Neuronal stem cell (in vitro differentiated cells): ENCODE measurements at regions not wholly inside any gene's neighbourhood (a gene's known extent, or its start where the extent isn't known, plus 50 kb on each side); places are given as distances from the start of the nearest gene placed in this dataset.

Source experiments
- DNase-seq: peaks from one replicate; pipeline ENCODE4 v3.0.0-alpha.2; 2013; ENCODE audit warnings: low spot score
- H2AFZ ChIP-seq: one replicate; pipeline ENCODE4 v1.6.1; 2013; ENCODE audit warnings: mild to moderate bottlenecking, low read length, inconsistent platforms
- H2AK5ac ChIP-seq: 2 replicates; pipeline ENCODE4 v1.6.1; 2013; ENCODE audit warnings: low read depth, mild to moderate bottlenecking, inconsistent platforms, low read length, moderate library complexity, mixed read lengths
- H2BK120ac ChIP-seq: 2 replicates; pipeline ENCODE4 v1.6.1; 2013; ENCODE audit warnings: low read depth, mild to moderate bottlenecking, inconsistent platforms, low read length, moderate library complexity, mixed read lengths
- H2BK12ac ChIP-seq: one replicate; pipeline ENCODE4 v1.6.1; 2013; ENCODE audit warnings: low read length, inconsistent platforms
- H2BK15ac ChIP-seq: 2 replicates; pipeline ENCODE4 v1.6.1; 2013; ENCODE audit warnings: mild to moderate bottlenecking, low read length, inconsistent platforms, mixed read lengths
- H2BK5ac ChIP-seq: one replicate; pipeline ENCODE4 v1.6.1; 2013; ENCODE audit warnings: inconsistent platforms, mild to moderate bottlenecking, low read length, moderate library complexity
- H3K14ac ChIP-seq: one replicate; pipeline ENCODE4 v1.6.1; 2013; ENCODE audit warnings: low read length, inconsistent platforms
- H3K18ac ChIP-seq: 2 replicates; pipeline ENCODE4 v1.6.1; 2013; ENCODE audit warnings: low read length, inconsistent platforms
- H3K23ac ChIP-seq: 2 replicates; pipeline ENCODE4 v1.6.1; 2013; ENCODE audit warnings: low read depth, mild to moderate bottlenecking, mixed read lengths, low read length, inconsistent platforms; ENCODE audit not compliant: poor library complexity
- H3K27ac ChIP-seq: replicated peaks from 3 replicates; pipeline ENCODE4 v1.5.1; 2013; ENCODE audit warnings: low read length, inconsistent platforms
- H3K27me3 ChIP-seq, 3 experiments: 2 replicates each; pipeline ENCODE4 v1.6.1; 2013; ENCODE audit warnings: low read length in 3 of 3, mild to moderate bottlenecking in 2 of 3, inconsistent platforms in 1 of 3, low read depth in 1 of 3, mixed read lengths in 1 of 3, moderate library complexity in 1 of 3; ENCODE audit not compliant: control insufficient read depth in 3 of 3, insufficient read depth in 3 of 3
- H3K36me3 ChIP-seq, 2 donors: replicated peaks in 1 of 2; 2 replicates each; pipeline ENCODE4 v1.6.1; 2013; ENCODE audit warnings: low read length in 2 of 2; ENCODE audit not compliant: control insufficient read depth in 2 of 2, insufficient read depth in 2 of 2
- H3K4ac ChIP-seq: 2 replicates; pipeline ENCODE4 v1.6.1; 2013; ENCODE audit warnings: inconsistent platforms, mild to moderate bottlenecking, low read length, moderate library complexity
- H3K4me1 ChIP-seq, 2 donors: 1 replicate in 1 of 2; 2 replicates in 1 of 2; pipeline ENCODE4 v1.6.1; 2013; ENCODE audit warnings: low read length in 2 of 2, low read depth in 1 of 2; ENCODE audit not compliant: control insufficient read depth in 2 of 2, insufficient read depth in 1 of 2
- H3K4me2 ChIP-seq: one replicate; pipeline ENCODE4 v1.6.1; 2013; ENCODE audit warnings: mild to moderate bottlenecking, low read length, inconsistent platforms; ENCODE audit not compliant: insufficient read depth, poor library complexity, severe bottlenecking
- H3K4me3 ChIP-seq, 2 donors: 2 replicates each; pipeline ENCODE4 v1.5.1; 2013; ENCODE audit warnings: low read length in 2 of 2, mild to moderate bottlenecking in 2 of 2, inconsistent platforms in 1 of 2, moderate library complexity in 1 of 2
- H3K79me1 ChIP-seq: one replicate; pipeline ENCODE4 v1.6.1; 2013; ENCODE audit warnings: low read depth, mild to moderate bottlenecking, inconsistent platforms, low read length, moderate library complexity
- H3K9ac ChIP-seq: one replicate; pipeline ENCODE4 v1.6.1; 2013; ENCODE audit warnings: mild to moderate bottlenecking, low read depth, low read length, inconsistent platforms; ENCODE audit not compliant: poor library complexity
- H3K9me3 ChIP-seq, 2 donors: replicated peaks in 1 of 2; 2 replicates each; pipeline versions ENCODE3 to v1.6.1; 2013; ENCODE audit warnings: low read length in 2 of 2, mild to moderate bottlenecking in 2 of 2, inconsistent platforms in 1 of 2, low read depth in 1 of 2, mixed read lengths in 1 of 2, moderate library complexity in 1 of 2; ENCODE audit not compliant: control insufficient read depth in 2 of 2, insufficient read depth in 1 of 2
- H4K8ac ChIP-seq: one replicate; pipeline ENCODE4 v1.6.1; 2013; ENCODE audit warnings: low read depth, mild to moderate bottlenecking, inconsistent platforms, low read length, moderate library complexity
- H4K91ac ChIP-seq: one replicate; pipeline ENCODE4 v1.6.1; 2013; ENCODE audit warnings: low read length, low read depth, mild to moderate bottlenecking, inconsistent platforms; ENCODE audit not compliant: poor library complexity
- WGBS, 2 donors: extraction: QIAGEN DNeasy Blood & Tissue Kit; methylation state at CpG; one replicate each; pipeline ENCODE4 v1.1.7; 2013; ENCODE audit warnings: missing lambda C conversion rate in 2 of 2, mixed read lengths in 1 of 2; ENCODE audit not compliant: insufficient read length in 2 of 2, insufficient replicate concordance in 1 of 2; ENCODE audit errors: extremely low coverage in 2 of 2; 5-methylcytosine and 5-hydroxymethylcytosine counted together

GRCh38 chr20:16846006-16846405, 97.8 kb downstream of the OTOR start:
- H3K23ac ChIP-seq: no peak overlapping the region
- no peak overlapping the region for H2BK12ac ChIP-seq
- no peak overlapping the region for H3K27ac ChIP-seq
- H2AK5ac ChIP-seq: no peak overlapping the region
- H3K4me1 ChIP-seq: peaks cover 0 to 3% of the 10 kb centered on the region in 2 donors
- WGBS, 2 donors: no CpG with 5 or more reads among the region's 1 CpG
- H2BK5ac ChIP-seq: no peak overlapping the region
- H3K4ac ChIP-seq: no peak overlapping the region
- H4K8ac ChIP-seq: no peak overlapping the region
- H2BK15ac ChIP-seq: no peak overlapping the region
- H3K4me2 ChIP-seq: no peak overlapping the region
- DNase-seq: no peak
- no peaks in the 10 kb centered on the region for H3K9me3 ChIP-seq
- H3K36me3 ChIP-seq: no peaks in the 10 kb centered on the region
- no peak overlapping the region for H3K18ac ChIP-seq
- H3K14ac ChIP-seq: no peak overlapping the region
- H3K27me3 ChIP-seq: no peaks in the 10 kb centered on the region
- no peak overlapping the region for H3K9ac ChIP-seq
- H3K79me1 ChIP-seq: no peaks in the 10 kb centered on the region
- H4K91ac ChIP-seq: no peak overlapping the region
- H2BK120ac ChIP-seq: no peak overlapping the region
- no peak overlapping the region for H3K4me3 ChIP-seq
- H2AFZ ChIP-seq: no peak overlapping the region

- Histone ChIP-seq H2BK15ac (no peak overlapping the region), H3K4me2 (no peak overlapping the region), H3K4ac (no peak overlapping the region), H2AK5ac (no peak overlapping the region), H3K23ac (no peak overlapping the region), H2BK120ac (no peak overlapping the region), H3K14ac (no peak overlapping the region), H3K27me3 (no peaks in the 10 kb centered on the region), H3K4me1 (peaks cover 0 to 3% of the 10 kb centered on the region in 2 donors), H2BK5ac (no peak overlapping the region), H3K4me3 (no peak overlapping the region), H4K8ac (no peak overlapping the region), H3K27ac (no peak overlapping the region), H2AFZ (no peak overlapping the region), H3K9me3 (no peaks in the 10 kb centered on the region), H3K9ac (no peak overlapping the region), H4K91ac (no peak overlapping the region), H2BK12ac (no peak overlapping the region), H3K18ac (no peak overlapping the region), H3K36me3 (no peaks in the 10 kb centered on the region), H3K79me1 (no peaks in the 10 kb centered on the region)
- DNase-seq: no peak
Observed at GRCh38 chr20:16848061-16848460, 99.9 kb downstream of the OTOR start.

DNA sequence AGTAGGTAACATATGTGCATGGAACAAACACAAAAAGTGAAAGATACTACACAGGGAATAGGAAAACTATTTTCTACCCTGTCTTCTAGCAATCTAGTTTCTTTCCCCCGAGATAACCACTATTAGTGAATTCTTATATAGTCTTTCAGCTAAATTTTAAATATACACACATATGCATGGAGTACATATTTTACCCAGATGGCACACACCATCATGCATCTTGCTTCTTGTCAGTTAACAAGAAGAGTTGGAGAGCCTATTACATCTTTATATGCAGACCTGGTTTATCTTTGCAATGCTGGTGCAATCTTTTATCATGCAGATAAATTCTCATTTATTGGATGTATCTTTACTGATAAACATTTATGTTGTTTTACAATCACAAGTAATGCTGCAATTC, 100.4 kb downstream of the OTOR start:
- no peak overlapping the region for H2BK120ac ChIP-seq
- H3K4ac ChIP-seq: no peak overlapping the region
- H2BK12ac ChIP-seq: no peak overlapping the region
- no peaks in the 10 kb centered on the region for H3K9me3 ChIP-seq
- no peak overlapping the region for H2BK5ac ChIP-seq
- no peaks in the 10 kb centered on the region for H3K36me3 ChIP-seq
- H3K27me3 ChIP-seq: no peaks in the 10 kb centered on the region
- no peak overlapping the region for H3K9ac ChIP-seq
- no peaks in the 10 kb centered on the region for H3K79me1 ChIP-seq
- H3K4me2 ChIP-seq: no peak overlapping the region
- no peak overlapping the region for H2BK15ac ChIP-seq
- no peak overlapping the region for H2AK5ac ChIP-seq
- no peak overlapping the region for H2AFZ ChIP-seq
- no peak overlapping the region for H3K4me3 ChIP-seq
- H3K18ac ChIP-seq: no peak overlapping the region
- no peak overlapping the region for H4K8ac ChIP-seq
- WGBS, 2 donors: no CpG with 5 or more reads among the region's 1 CpG
- peaks cover 0 to 3% of the 10 kb centered on the region in 2 donors for H3K4me1 ChIP-seq
- H3K23ac ChIP-seq: no peak overlapping the region
- no peak overlapping the region for H3K27ac ChIP-seq
- DNase-seq: no peak
- H3K14ac ChIP-seq: no peak overlapping the region
- H4K91ac ChIP-seq: no peak overlapping the region

- Histone ChIP-seq H2AFZ (no peak overlapping the region), H4K8ac (no peak overlapping the region), H2BK12ac (no peak overlapping the region), H3K27ac (no peak overlapping the region), H3K79me1 (no peaks in the 10 kb centered on the region), H3K4me3 (no peak overlapping the region), H3K4me2 (no peak overlapping the region), H3K4me1 (no peaks in the 10 kb centered on the region), H4K91ac (no peak overlapping the region), H2BK15ac (no peak overlapping the region), H3K4ac (no peak overlapping the region), H2BK120ac (no peak overlapping the region), H3K9me3 (no peaks in the 10 kb centered on the region), H3K23ac (no peak overlapping the region), H3K9ac (no peak overlapping the region), H3K36me3 (no peaks in the 10 kb centered on the region), H2AK5ac (no peak overlapping the region), H2BK5ac (no peak overlapping the region), H3K27me3 (no peaks in the 10 kb centered on the region), H3K18ac (no peak overlapping the region), H3K14ac (no peak overlapping the region)
- no CpG with 5 or more reads among the region's 1 CpG for WGBS, 2 donors
- no peak for DNase-seq
Observed at GRCh38 chr20:16860914-16861313, 112.8 kb downstream of the OTOR start.
